COLO668 (cell line): ENCODE measurements at regions not wholly inside any gene's neighbourhood (a gene's known extent, or its start where the extent isn't known, plus 50 kb on each side); places are given as distances from the start of the nearest gene placed in this dataset.

Experiments
- DNase-seq: peaks from one replicate; lab custom pipeline; 2025; ENCODE audit not compliant: unreplicated experiment; lab: John Stamatoyannopoulos, UW

DNA sequence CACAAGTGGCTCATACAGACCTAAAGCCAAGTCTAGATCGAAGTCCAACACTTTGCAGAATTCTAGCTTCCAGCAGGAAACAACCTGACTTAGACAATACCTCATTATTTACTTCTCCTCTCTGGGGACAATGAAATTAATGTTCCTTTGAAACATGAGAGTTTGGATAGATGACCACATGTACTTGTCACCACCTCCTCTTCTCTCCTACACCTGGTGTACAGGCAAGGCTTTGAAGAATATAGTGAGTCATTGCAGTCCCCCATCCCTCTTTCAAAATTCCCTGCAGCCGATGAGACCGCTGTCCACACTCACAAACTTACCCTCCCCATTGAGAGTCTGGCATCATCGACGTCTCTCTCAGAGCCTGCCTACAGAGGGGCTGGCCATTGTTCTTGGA lies 189.0 kb upstream of the HES1 start:
- DNase-seq = peak; percentile 77

DNA sequence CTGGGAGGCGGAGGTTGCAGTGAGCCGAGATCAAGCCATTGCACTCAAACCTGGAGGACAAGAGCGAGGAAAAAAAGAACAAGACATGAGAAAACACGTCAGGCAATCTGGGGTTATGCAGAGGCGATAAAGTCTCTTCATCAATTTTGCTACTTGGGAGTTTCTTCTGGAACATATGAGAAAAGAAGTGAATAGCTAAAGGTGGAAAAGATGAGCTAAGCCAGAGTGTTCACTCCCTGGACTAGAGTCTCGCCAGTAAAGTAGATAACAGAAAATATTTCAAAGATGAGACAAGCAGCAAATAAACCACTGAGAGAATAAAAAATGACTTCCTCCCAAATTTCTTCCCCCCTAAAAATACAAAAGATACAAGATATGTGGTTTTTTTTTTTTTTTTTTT lies 188.4 kb upstream of the HES1 start:
- no peak for DNase-seq

DNA sequence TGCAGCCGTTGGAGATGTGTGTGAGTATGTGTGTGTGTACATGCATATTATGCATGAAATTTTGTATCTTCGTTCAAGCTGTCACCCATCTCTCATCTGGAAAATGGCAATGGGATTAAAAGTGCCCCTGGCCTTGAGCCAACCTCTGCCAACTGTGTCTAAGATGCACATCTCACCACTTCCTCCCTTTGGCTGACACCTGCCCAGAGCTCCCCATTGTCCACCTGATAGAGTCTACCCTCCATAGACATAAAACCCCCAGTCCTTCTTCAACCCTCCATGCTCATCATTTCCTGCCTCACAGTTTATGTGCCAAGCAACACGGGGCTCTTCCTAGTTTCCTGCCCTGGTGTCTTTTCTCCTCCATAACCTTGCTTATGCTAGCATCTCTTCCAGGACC lies 187.5 kb upstream of the HES1 start:
- DNase-seq = peak; percentile 47

DNA sequence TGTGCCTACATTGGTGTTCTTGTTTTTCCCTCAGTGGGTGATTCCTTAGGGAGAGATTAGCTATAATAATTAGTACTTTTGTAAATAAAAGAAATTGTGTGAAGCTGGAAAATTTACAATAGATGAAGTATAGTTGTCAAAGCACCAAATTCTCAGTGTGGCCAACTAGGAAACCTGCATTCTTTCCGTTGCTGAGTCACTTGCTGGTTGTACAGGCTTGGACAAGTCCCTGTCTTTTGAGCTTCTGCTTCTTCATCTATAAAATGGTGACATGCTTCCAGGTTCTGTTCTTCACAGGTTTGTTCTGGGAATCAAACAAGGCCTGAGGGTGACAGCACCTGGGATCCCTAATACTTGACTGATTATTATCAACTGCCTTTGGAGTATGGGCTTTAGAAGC lies 184.1 kb upstream of the HES1 start:
- DNase-seq = no peak

DNA sequence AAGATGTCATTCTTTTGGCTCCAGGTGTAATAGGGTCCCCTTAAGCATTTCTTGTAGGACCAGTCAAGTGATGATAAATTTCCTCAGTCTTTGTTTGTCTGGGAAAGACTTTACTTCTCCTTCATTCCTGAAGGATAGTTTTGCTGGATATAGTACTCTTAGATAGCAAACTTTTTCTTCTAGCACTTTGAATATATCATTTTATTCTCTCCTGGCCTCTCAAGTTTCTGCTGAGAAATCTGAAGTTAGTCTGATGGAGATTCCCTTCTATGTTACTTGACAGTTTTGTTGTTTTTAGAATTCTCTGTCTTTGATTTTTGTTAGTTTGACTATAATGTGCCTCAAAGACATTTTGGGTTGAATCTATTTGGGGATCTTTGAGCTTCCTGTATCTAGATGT lies 181.2 kb upstream of the HES1 start:
- DNase-seq = no peak

DNA sequence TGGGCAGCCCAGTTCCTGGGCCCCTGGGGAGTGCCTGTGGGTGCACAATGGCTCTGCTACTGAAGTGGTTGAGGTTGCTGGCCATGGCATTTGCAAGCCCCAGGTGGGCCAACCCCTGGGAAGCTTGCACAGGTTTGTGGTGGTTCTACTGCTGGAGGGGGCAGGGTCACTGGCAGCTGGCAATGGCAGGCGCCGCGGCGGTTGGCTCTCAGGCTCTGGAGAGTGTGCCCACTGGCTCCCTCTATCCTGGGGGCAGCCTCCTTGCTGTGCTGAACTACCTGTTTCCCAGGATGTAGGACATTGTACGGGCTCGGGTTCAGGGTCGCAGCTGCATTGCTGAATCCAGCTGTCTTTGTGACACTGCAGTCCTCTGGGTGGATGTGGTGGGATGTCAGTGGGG lies 180.2 kb upstream of the HES1 start:
- no peak for DNase-seq

DNA sequence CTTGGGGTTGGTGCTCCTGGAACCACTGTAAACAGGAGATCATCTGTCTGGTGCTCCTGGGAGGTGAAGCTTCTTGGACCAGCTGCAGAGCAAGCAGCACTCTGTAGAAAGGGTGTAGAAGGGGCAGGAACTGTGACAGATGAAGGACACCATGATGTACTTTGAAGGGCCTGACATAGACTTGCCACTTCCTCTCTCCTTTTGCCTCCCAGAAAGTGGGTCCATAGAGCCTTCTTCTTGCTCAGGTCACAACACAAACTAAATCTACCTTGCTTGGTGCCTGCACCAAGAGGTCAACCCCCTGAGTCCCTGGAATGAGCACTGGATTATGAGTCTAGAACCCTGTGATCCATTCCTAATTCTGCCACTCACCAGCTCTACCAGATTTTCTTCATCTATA lies 176.1 kb upstream of the HES1 start:
- no peak for DNase-seq

DNA sequence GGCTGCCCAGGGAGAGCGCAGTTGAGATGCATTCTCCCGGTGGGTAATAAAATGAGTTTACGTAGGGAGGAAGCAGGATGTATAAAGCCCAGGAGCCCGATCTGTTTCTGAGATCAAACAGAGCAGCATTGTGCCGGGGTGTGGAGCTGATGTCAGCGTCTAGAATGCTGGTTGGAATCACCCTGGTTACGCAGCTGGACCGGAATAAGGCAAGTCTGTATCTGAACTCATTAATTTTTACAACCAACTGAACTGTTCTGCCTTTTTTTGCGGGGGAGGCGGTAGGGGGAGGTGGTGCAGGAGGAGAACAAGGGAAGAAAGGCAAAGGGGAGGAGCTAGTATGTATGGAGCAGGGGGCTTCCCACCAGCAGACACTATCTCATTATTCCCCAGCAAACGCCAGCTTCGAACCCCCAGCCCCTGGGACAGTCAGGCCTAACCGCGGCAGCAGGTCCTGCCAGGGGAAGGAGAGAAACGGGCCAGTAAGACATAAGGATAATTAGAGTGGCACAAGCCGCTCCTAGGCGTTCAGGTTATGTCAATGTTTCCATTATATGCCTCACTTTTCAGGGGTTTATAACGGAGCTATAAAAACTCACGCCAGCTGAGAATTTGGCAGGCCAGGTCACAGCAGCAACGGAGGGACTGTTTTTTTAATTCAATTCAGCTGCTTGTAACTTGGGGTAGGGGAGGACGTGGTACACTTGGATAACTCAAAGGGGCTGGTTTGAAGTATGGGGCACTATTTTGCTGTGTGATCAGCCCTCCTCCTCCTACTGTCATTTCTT lies 175.3 kb upstream of the HES1 start:
- no peak for DNase-seq

DNA sequence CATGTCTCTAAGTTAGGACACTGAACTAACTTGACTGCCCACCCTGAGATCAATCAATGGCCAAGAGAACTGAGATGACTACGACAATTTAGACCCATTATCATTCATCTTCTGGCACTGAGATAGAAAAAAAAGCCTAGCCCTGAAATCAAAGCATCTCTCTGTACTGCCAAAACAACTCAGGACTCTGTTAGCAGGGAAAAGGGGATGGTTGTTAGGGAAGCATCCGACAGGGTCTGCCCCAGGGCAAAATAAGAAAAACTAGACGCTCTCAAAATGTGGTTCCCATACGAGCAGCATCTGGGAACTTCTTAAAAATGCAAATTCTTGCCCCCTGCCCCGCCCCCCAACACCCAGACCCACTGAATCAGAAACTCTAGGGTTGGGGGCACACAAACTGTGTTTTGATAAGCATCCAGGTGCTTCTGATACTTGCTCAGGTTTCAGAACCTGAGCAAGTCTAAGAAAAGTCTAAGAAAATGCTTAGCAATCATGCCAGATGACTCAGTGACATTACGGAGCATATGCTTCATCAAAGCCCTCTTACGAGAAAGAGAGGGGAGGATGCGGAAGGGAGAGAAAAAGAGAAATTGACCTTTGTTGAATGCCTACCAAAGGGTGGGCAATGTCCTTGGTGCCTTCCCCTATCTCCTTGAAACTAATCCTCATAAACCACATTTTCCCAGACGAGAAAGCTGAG lies 172.8 kb upstream of the HES1 start:
- DNase-seq = no peak

DNA sequence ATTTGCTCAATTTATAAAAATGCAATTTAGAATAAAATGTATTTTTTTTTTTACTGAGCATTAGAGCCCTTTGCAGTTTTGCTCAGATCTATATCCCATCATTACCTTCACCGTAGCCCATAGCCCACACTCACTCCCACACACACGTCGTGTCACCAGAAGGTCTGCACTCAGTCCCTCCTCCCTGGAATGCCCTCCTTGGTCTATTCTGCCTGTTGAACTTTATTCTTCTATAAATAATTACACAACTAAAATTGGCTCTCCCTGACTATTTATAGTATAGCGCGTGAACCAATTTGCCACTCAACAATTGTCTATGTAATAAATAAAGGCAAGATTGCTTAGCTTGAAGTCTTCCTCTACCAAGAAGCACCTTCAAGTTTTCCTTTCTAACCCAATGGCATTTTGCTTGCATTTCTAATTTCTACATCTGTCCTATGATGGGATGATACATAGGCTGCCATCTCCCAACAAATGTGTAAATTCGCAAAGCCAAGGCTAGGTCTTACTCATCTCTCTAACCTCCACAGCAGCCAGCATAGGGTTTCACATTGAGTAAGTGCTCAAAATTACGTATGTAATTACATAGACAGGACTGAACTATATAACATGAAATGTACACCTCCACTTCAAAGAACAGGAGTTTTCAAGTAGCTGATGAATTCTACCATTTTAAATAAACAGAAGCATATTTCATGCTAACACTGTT lies 172.0 kb upstream of the HES1 start:
- DNase-seq = no peak

DNA sequence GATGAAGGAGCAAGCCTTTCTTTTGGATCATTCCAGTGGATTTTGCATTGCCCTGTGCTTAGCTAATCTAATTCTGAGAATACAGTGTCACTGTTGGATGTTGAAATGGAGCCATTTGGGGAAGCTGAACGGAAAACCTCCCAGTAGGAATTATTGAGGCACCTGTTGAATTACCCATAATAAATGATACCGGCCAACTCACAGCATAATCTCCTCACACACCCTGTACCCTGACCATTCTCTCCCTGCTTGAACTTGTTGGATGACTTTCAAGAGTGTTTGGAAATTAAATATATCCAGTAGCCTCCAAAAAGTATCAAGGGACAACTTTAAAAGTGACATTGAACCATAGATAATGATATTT lies 171.4 kb upstream of the HES1 start:
- DNase-seq = no peak

DNA sequence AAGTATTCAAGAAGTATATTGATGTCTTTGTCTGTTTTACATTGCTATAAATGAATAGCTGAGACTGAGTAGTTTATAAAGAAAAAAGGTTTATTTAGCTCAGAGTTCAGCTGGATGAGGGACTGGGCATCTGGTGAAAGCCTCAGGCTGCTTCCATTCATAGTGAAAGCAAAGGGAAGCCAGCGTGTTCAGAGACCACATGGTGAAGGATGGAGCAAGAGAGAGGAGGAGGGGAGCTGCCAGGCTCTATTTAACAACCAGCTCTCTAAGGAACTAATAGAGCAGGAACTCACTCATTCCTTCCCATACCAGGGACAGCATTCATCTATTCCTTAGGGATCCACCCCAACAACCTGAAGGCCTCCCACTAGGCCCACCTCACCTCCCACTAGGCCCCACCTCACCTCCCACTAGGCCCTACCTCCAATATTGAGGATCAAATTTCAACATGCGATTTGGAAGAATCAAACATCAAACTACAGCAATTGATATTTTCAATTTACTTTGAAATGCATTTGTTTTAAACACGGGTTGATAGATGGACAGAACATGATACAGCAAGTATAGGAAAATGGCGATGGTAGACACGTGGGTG lies 167.5 kb upstream of the HES1 start:
- DNase-seq = no peak

DNA sequence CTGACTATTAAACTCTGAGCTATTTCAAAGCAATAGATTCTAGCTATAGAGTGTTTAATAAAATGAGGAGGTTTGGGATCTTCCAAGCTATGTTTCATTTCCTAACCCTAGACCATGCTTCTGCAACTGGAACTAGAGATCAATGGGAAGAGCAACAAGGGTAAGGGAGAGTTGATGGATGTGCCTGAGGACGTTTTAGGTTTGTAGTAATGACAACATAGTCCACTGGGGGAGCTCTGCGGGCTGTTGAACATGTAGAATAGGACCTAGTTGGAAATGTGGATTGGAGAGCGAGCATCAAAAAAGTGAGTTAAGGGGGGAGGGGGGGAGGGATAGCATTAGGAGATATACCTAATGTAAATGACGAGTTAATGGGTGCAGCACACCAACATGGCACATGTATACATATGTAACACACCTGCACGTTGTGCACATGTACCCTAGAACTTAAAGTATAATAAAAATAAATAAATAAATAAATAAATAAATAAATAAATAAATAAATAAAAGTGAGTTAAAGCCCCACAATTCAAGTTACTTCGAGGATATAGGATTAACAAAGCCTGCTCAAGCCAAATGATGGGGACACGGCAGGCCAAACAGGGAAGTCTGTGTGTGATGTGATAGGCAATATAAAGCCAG lies 165.7 kb upstream of the HES1 start:
- DNase-seq = peak; percentile 33

DNA sequence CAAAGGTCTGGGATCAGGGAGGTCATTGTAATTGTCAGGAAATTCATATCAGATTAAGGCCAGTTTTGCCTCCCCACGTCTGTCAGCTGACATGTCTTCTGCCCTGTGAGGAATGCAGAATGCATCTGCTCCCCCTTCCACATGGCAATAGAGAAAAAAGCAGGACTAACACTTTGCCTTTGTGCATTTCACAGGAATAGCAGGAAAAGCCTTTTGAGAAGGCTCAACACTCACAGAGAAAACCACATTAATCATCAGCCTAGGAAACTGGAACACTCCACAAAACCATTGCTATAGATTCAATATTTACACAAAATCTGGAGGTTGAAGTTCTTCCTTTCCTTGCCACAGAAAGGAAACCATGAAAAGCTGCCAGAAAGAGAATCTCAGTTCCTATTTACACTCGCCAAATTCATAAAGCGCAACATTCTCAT lies 165.2 kb upstream of the HES1 start:
- DNase-seq = no peak

DNA sequence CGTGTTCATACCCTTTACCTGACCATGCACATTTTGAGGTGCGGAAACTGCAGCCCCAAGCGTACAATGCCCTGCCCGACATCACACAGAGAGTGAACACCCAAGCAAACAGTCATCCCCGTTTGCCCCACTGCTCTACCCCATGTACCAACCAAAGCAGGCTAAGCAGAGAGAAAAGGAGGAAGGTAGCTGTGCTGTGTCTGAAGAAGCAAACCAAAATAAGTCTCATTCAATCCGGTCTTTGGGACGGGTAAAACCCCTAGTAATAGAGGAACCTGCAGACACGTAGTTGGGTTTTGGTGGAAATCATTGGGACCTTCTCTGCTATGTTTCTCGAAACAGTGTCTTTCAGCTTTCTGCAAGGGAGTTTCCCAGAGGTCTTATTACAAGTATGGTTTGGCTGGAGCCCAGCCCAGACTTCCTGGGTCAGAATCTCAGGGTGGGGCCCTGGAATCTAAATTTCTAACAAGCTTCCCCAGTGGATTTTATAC lies 164.6 kb upstream of the HES1 start:
- DNase-seq = no peak

DNA sequence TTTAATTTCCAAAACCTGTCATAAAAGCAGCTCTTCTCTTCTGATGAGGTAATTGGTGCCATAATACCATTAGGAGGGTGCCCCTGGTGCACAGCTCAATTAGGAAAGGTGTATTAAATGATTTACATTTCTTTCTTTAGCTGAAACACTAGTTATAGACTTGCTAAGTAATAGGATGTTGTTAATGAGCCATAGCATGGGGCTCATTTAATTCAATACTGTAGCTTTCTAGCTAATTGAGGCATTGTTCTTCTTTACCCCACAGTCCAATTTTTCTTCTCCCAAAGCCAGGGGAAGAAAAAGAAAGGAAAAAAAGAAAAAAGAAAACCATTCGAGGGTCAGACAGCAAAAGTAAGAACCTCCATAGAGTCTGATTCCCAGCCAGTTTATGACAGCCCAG lies 164.0 kb upstream of the HES1 start:
- no peak for DNase-seq

DNA sequence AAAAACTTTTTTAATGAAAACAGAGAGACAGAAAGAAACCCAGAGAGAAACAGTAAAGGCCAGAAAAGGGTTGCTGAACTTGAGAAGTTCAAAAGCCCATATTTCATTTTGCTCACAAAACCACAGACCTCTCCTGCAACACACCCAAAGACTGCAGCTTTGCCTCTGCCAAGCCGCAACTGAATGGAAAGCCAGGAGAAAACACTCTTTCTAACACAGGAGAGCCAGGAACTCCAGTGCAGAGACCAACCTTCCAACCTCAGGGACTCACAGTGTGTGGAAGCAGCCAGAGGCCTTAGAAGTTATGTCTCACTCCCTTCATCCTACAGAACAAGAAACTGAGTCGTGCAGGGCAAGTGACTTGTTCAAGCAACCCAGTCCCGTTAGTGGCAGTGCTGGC lies 163.1 kb upstream of the HES1 start:
- DNase-seq = no peak

DNA sequence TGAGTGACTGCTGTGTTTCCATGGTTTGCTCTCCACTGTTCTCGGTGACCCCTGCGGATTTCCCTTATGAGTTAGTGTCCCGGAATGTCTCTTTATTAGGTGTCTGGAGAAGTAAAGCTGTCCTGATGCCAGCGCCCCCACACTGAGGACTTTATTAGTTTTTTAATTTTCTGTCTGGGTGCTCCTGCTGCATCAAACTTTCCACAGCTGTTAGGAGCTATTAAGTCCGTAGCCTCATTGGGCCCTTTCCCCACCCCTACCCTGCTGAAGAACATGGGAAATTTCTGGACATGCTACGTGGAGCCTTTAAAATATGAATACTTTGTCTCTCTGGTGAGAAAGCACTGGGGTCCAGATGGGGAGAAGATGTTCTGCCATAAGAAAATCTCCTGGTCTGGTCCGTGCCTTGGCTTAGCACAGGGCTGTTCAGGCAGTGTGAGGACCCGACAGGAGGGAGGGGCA lies 161.7 kb upstream of the HES1 start:
- no peak for DNase-seq

DNA sequence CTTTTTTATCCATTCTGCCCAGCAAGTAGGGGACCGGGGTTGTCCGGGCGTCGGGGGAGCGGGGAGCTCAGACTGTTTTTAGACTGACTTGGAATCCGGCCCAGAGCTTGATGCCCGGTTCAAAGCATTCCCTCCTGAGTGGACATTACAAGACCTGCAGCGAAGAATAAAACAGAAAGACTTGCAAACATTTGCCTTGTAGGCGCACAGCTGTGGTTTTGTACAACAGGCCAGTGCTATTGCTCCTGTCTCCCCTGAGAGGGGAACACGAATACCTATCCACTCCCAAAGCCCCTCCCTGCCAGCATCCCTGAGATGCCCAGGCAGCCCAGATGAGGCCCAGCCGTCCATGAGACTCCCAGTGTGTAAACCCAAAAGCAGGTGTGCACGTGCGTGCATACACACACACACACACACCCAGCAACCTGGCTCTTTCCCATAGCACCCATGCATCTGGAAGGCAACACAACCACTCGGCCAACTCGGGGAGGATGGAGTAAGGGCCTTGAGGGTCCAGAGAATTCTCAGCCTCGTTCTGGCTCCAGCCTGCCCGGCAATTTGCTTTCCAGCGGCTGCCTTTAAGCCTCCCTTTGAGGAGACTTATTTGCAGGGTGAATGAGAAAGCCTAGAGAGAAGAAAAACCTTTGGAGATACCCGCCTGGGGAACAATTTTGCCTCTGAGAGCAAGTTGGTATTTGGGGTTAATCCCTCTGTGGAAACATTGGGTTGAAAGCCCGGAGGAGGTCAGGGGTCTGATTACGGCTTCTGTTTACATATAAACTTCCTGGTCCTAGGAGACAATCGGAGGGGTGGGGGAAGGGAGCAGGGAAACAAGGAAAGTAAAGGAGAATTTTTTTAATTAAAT lies 161.0 kb upstream of the HES1 start:
- peak; percentile 34 for DNase-seq

DNA sequence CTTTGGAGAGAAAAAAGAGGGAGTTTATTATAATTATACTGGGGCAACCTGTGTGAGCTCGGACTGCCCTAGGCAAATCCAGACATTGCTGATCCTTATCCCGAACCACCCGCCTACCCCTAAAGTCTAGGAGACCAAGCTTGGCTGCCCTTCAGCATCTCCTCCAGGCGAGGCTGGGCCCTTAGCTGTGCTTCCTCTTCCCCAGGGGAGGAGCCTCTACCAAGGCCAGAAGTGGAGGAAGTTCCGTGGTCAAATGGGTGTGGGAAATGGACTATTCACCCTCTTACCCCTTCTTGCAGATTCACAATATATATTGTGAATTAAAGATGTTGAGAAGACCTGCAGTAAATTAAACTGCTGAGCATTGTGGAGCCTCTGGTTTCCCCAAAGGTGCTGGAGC lies 158.3 kb upstream of the HES1 start:
- DNase-seq = no peak
